Panc1 (cell line): ENCODE measurements at regions not wholly inside any gene's neighbourhood (a gene's known extent, or its start where the extent isn't known, plus 50 kb on each side); places are given as distances from the start of the nearest gene placed in this dataset.

ENCODE experiments used
- ATAC-seq: fragments of 200-7000 bp; cut with Tn5 transposase; 2 replicates; pipeline ENCODE4 v1.9.1; 2020; ENCODE audit warnings: mild to moderate bottlenecking, moderate library complexity
- BruUV-seq: library from RNA; stranded (reverse); fragments of 400-500 nt; replicated peaks from 2 replicates; lab custom pipeline; 2021; lab: Mats Ljungman, UMichigan
- CTCF ChIA-PET: fragments of 300-600 bp; sonication (Branson Sonifier 250); formaldehyde crosslinking; loops from one replicate; lab custom pipeline; 2022; ENCODE audit warnings: antibody characterized with exemption; lab: Charles Lee
- POLR2A ChIA-PET: fragments of 300-600 bp; sonication (Branson Sonifier 250); formaldehyde crosslinking; loops from one replicate; lab custom pipeline; 2022; ENCODE audit warnings: antibody characterized with exemption; lab: Charles Lee
- DNase-seq: peaks from one replicate; pipeline ENCODE4 v3.0.0-alpha.2; 2010; ENCODE audit warnings: low read depth, low spot score
- H3K27ac ChIP-seq: 2 replicates; pipeline ENCODE4 v1.5.1; 2011; ENCODE audit warnings: mild to moderate bottlenecking, low read length, inconsistent platforms
- H3K27me3 ChIP-seq: fragments of 200-500 bp; sonication (Bioruptor generic); 2 replicates; pipeline ENCODE4 v1.6.0; 2014; ENCODE audit warnings: low read length, inconsistent platforms; ENCODE audit not compliant: control insufficient read depth, insufficient read depth
- H3K36me3 ChIP-seq: fragments of 200-500 bp; sonication (Bioruptor generic); 2 replicates; pipeline ENCODE4 v1.5.1; 2014; ENCODE audit warnings: inconsistent platforms, mild to moderate bottlenecking, low read length, moderate library complexity; ENCODE audit not compliant: control insufficient read depth, insufficient read depth
- H3K4me1 ChIP-seq: 2 replicates; pipeline ENCODE4 v1.5.1; 2011; ENCODE audit warnings: inconsistent platforms, mild to moderate bottlenecking, low read length, moderate library complexity; ENCODE audit not compliant: control insufficient read depth, insufficient read depth
- H3K4me3 ChIP-seq, 2 experiments: 2 replicates each; pipeline ENCODE4 v1.5.1; 2011 to 2012; ENCODE audit warnings: low read depth in 2 of 2, low read length in 2 of 2, mild to moderate bottlenecking in 2 of 2, inconsistent platforms in 1 of 2, moderate library complexity in 1 of 2
- H3K9me3 ChIP-seq: fragments of 200-500 bp; sonication (Bioruptor generic); 2 replicates; pipeline ENCODE4 v1.5.1; 2014; ENCODE audit warnings: low read depth, mild to moderate bottlenecking, inconsistent platforms, low read length, moderate library complexity; ENCODE audit not compliant: control insufficient read depth, insufficient read depth
- CTCF ChIP-seq: fragments of 450-650 bp; IDR thresholded peaks from 2 replicates; pipeline ENCODE4 v1.5.1; 2017; ENCODE audit warnings: mild to moderate bottlenecking
- POLR2AphosphoS5 ChIP-seq: IDR thresholded peaks from 2 replicates; pipeline ENCODE4 v1.6.1; 2012; ENCODE audit warnings: mild to moderate bottlenecking, low read depth, low read length, moderate library complexity
- REST ChIP-seq, 2 experiments: IDR thresholded peaks; 2 replicates each; pipeline ENCODE4 v1.6.1; 2011 to 2012; ENCODE audit warnings: low read depth in 2 of 2, control low read depth in 1 of 2, low read length in 1 of 2, mild to moderate bottlenecking in 1 of 2, moderate library complexity in 1 of 2; ENCODE audit not compliant: insufficient read depth in 1 of 2
- SIN3A ChIP-seq: IDR thresholded peaks from 2 replicates; pipeline ENCODE4 v1.6.1; 2012; ENCODE audit warnings: low read depth, mild to moderate bottlenecking, low read length, moderate library complexity, borderline replicate concordance; ENCODE audit not compliant: insufficient read depth
- TCF7L2 ChIP-seq: IDR thresholded peaks from 2 replicates; pipeline ENCODE4 v1.6.1; 2011; ENCODE audit warnings: mild to moderate bottlenecking, low read depth, low read length, inconsistent platforms
- in situ Hi-C: cut with HindIII; loops from 2 replicates; pipeline ENCODE4 v1.10.0; 2016; ENCODE audit warnings: low sequenced_read_pairs, low pct_unique_long_range_greater_than_20kb
- intact Hi-C: fragments of 100-400 bp; cut with micrococcal nuclease; formaldehyde crosslinking; loops from one replicate; pipeline ENCODE4 v1.10.0; 2022; ENCODE audit not compliant: unreplicated experiment

- H3K27ac ChIP-seq: no peak overlapping the region
- no peak overlapping the region for H3K4me3 ChIP-seq
- intact Hi-C loops (no loop called here), in situ Hi-C loops (no loop called here)
- no peaks in the 10 kb centered on the region for H3K9me3 ChIP-seq
- no peaks in the 10 kb centered on the region for H3K4me1 ChIP-seq
- DNase-seq (no peak), ATAC-seq (no peak)
- BruUV-seq: no TSS peak
- ChIA-PET POLR2A (no interaction called here), CTCF (no interaction called here)
- no peaks in the 10 kb centered on the region for H3K36me3 ChIP-seq
- no peaks in the 10 kb centered on the region; the same call in 1 of the 2 replicates for H3K27me3 ChIP-seq
- no peak for TF ChIP-seq POLR2AphosphoS5
- TF ChIP-seq SIN3A: no peak
- no peak for TF ChIP-seq REST (IDR thresholded peaks at IDR 0.05; ENCODE audit: insufficient read depth in 1 of 2, low read depth in 2 of 2, low read length in 1 of 2)
- TF ChIP-seq TCF7L2: no peak
- TF ChIP-seq CTCF: no peak
Measured at GRCh38 chr14:75363570-75364227, 64.1 kb upstream of the JDP2 start.

- in situ Hi-C loops (no loop called here), intact Hi-C loops (no loop called here)
- no peaks in the 10 kb centered on the region for H3K27me3 ChIP-seq
- H3K9me3 ChIP-seq: no peaks in the 10 kb centered on the region
- H3K36me3 ChIP-seq: no peaks in the 10 kb centered on the region
- ChIA-PET POLR2A (no interaction called here), CTCF (no interaction called here)
- ATAC-seq (no peak), DNase-seq (no peak)
- no peak overlapping the region for H3K27ac ChIP-seq
- no TSS peak for BruUV-seq
- no peaks in the 10 kb centered on the region for H3K4me1 ChIP-seq
- H3K4me3 ChIP-seq: no peak overlapping the region
- no peak for TF ChIP-seq TCF7L2
Measured at GRCh38 chr14:75365116-75365515, 62.7 kb upstream of the JDP2 start.

- Histone ChIP-seq H3K4me1 (no peaks in the 10 kb centered on the region), H3K4me3 (no peak overlapping the region), H3K36me3 (no peaks in the 10 kb centered on the region), H3K9me3 (no peaks in the 10 kb centered on the region), H3K27ac (no peak overlapping the region), H3K27me3 (peaks cover 4% of the 10 kb centered on the region)
- ChIA-PET CTCF (no interaction called here), POLR2A (interaction anchor here (0.6 kb wide), 1 partner anchor 11 kb away, joined by 4 read pairs; no protein-coding TSS in a partner anchor)
- TF ChIP-seq TCF7L2 (no peak), REST (IDR thresholded peaks at IDR 0.05; ENCODE audit: insufficient read depth in 1 of 2, low read depth in 2 of 2, low read length in 1 of 2) (no peak), CTCF (no peak), POLR2AphosphoS5 (no peak), SIN3A (no peak)
- ATAC-seq: no peak
- in situ Hi-C loops: no loop called here
- intact Hi-C loops: no loop called here
- DNase-seq: no peak
- no TSS peak for BruUV-seq
Measured at GRCh38 chr14:75366963-75367362, 60.9 kb upstream of the JDP2 start.
